Spinal cord (tissue), 9 donors: ENCODE measurements at regions not wholly inside any gene's neighbourhood (a gene's known extent, or its start where the extent isn't known, plus 50 kb on each side); places are given as distances from the start of the nearest gene placed in this dataset.
A peak's percentile ranks its signal among the peaks of the same experiment; 100 is the strongest.
"Not testable (repeated sequence)": the region's sequence is repeated elsewhere in the genome, so short reads cannot be mapped to it uniquely, and the experiment has no call there.

ENCODE experiments used
- DNase-seq, 6 donors: peaks; one replicate each; pipeline versions ENCODE4 v3.0.0 to v3.0.0-alpha.2; 2013 to 2015; ENCODE audit warnings: low spot score in 6 of 6, low read depth in 4 of 6
- H3K27ac ChIP-seq: one replicate; pipeline ENCODE4 v1.5.1; 2013; ENCODE audit warnings: low read depth, low read length, control low read depth
- H3K27me3 ChIP-seq: one replicate; pipeline ENCODE4 v1.6.1; 2013; ENCODE audit warnings: low read length; ENCODE audit not compliant: control insufficient read depth, insufficient read depth
- H3K36me3 ChIP-seq: one replicate; pipeline ENCODE4 v1.6.1; 2013; ENCODE audit warnings: low read length; ENCODE audit not compliant: control insufficient read depth, insufficient read depth
- H3K4me1 ChIP-seq: one replicate; pipeline ENCODE4 v1.6.1; 2013; ENCODE audit warnings: low read length; ENCODE audit not compliant: control insufficient read depth, insufficient read depth
- H3K4me3 ChIP-seq: one replicate; pipeline ENCODE4 v1.5.1; 2013; ENCODE audit warnings: low read depth, low read length, control low read depth
- H3K9me3 ChIP-seq: one replicate; pipeline ENCODE4 v1.6.1; 2013; ENCODE audit warnings: low read length; ENCODE audit not compliant: control insufficient read depth, insufficient read depth
- WGBS: methylation state at CpG from one replicate; pipeline ENCODE4 v1.1.5; 2013; ENCODE audit warnings: missing lambda C conversion rate; ENCODE audit not compliant: insufficient coverage; 5-methylcytosine and 5-hydroxymethylcytosine counted together
- donor health status: healthy.

- no peaks in the 10 kb centered on the region for H3K36me3 ChIP-seq
- H3K9me3 ChIP-seq: no peaks in the 10 kb centered on the region
- no peak overlapping the region for H3K27ac ChIP-seq
- no peak for DNase-seq
- WGBS: 88% methylated on average over 3 of the region's 4 CpGs
- H3K4me1 ChIP-seq: no peaks in the 10 kb centered on the region
- no peak overlapping the region for H3K4me3 ChIP-seq
- H3K27me3 ChIP-seq: no peaks in the 10 kb centered on the region
These were observed 89.9 kb upstream of the KIF5B start for GRCh38 chr10:32146166-32146565.

GRCh38 chr10:32144817-32145688, 88.8 kb upstream of the KIF5B start:
- no peak for DNase-seq
- no peak overlapping the region for H3K27ac ChIP-seq
- no peaks in the 10 kb centered on the region for H3K36me3 ChIP-seq
- no peak overlapping the region for H3K4me3 ChIP-seq
- H3K4me1 ChIP-seq: no peaks in the 10 kb centered on the region
- no peaks in the 10 kb centered on the region for H3K9me3 ChIP-seq
- H3K27me3 ChIP-seq: no peaks in the 10 kb centered on the region
- 68% methylated on average over 7 of the region's 10 CpGs for WGBS

DNA sequence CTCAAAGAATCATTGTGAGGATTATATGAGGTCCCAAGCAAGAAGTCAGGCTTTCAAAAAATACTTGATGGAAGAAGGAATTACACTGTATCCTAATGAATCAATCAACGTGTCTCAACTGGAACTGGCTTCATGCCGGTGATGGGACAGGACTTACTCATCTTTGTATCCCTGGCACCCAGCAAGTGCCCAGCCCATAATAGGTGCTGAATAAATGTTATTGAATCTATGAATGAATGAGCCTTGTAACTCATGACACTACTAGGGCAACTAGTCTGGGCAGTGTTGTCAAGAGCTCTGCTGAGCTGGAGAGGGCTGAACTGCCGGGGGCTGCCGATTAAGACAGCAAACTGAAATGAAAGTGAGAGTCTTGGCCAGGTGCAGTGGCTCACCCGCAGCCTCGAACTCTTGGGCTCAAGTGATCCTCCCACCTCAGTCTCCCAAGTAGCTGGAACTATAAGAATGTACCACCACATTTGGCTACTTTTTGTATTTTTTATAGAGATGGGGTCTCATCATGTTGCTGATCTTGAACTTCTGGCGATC, 87.2 kb upstream of the KIF5B start:
- Histone ChIP-seq H3K9me3 (no peaks in the 10 kb centered on the region), H3K4me3 (no peak overlapping the region), H3K36me3 (no peaks in the 10 kb centered on the region), H3K27me3 (no peaks in the 10 kb centered on the region), H3K4me1 (peaks cover 2% of the 10 kb centered on the region), H3K27ac (no peak overlapping the region)
- no peak for DNase-seq
- WGBS: 100% methylated on average over 4 of the region's 7 CpGs

GRCh38 chr10:32142646-32143045, 86.4 kb upstream of the KIF5B start:
- no CpG with 5 or more reads among the region's 2 CpGs for WGBS
- Histone ChIP-seq H3K36me3 (no peaks in the 10 kb centered on the region), H3K4me1 (peaks cover 2% of the 10 kb centered on the region), H3K9me3 (no peaks in the 10 kb centered on the region), H3K27me3 (no peaks in the 10 kb centered on the region), H3K27ac (no peak overlapping the region), H3K4me3 (no peak overlapping the region)
- no peak for DNase-seq

GRCh38 chr10:32141018-32141807, 85.0 kb upstream of the KIF5B start:
- no peak for DNase-seq
- no peaks in the 10 kb centered on the region for H3K36me3 ChIP-seq
- H3K27me3 ChIP-seq: no peaks in the 10 kb centered on the region
- H3K27ac ChIP-seq: no peak overlapping the region
- H3K4me3 ChIP-seq: no peak overlapping the region
- 89% methylated on average over 8 of the region's 12 CpGs for WGBS
- H3K4me1 ChIP-seq: peaks cover 2% of the 10 kb centered on the region
- H3K9me3 ChIP-seq: no peaks in the 10 kb centered on the region

- WGBS: 95% methylated on average over 3 of the region's 4 CpGs
- no peak for DNase-seq
- H3K27ac ChIP-seq: no peak overlapping the region
- H3K4me3 ChIP-seq: no peak overlapping the region
- H3K27me3 ChIP-seq: no peaks in the 10 kb centered on the region
- no peaks in the 10 kb centered on the region for H3K36me3 ChIP-seq
- H3K9me3 ChIP-seq: no peaks in the 10 kb centered on the region
- H3K4me1 ChIP-seq: peaks cover 2% of the 10 kb centered on the region
These were observed 84.2 kb upstream of the KIF5B start for GRCh38 chr10:32140403-32140802.

GRCh38 chr10:32139223-32140073, 83.2 kb upstream of the KIF5B start:
- H3K27ac ChIP-seq: peak overlapping the region; percentile 15
- no peaks in the 10 kb centered on the region for H3K27me3 ChIP-seq
- peak in 1 of 6 donors; percentile 53 for DNase-seq
- H3K9me3 ChIP-seq: no peaks in the 10 kb centered on the region
- WGBS: 39% methylated on average over 9 of the region's 12 CpGs
- no peak overlapping the region for H3K4me3 ChIP-seq
- H3K36me3 ChIP-seq: no peaks in the 10 kb centered on the region
- H3K4me1 ChIP-seq: peaks cover 2% of the 10 kb centered on the region

GRCh38 chr10:32136927-32137326, 80.7 kb upstream of the KIF5B start:
- not testable (repeated sequence) for H3K4me3 ChIP-seq, H3K27me3 ChIP-seq, H3K9me3 ChIP-seq, DNase-seq, H3K36me3 ChIP-seq, H3K4me1 ChIP-seq, H3K27ac ChIP-seq
- WGBS: 88% methylated on average over 4 of the region's 7 CpGs

GRCh38 chr10:32135796-32136195, 79.6 kb upstream of the KIF5B start:
- H3K4me1 ChIP-seq, H3K27me3 ChIP-seq, H3K27ac ChIP-seq, H3K4me3 ChIP-seq, H3K36me3 ChIP-seq, DNase-seq, H3K9me3 ChIP-seq: not testable (repeated sequence)
- 90% methylated on average over 5 of the region's 5 CpGs for WGBS
